ENCODE measurements at regions not wholly inside any gene's neighbourhood (a gene's known extent, or its start where the extent isn't known, plus 50 kb on each side); places are given as distances from the start of the nearest gene placed in this dataset.

DNA sequence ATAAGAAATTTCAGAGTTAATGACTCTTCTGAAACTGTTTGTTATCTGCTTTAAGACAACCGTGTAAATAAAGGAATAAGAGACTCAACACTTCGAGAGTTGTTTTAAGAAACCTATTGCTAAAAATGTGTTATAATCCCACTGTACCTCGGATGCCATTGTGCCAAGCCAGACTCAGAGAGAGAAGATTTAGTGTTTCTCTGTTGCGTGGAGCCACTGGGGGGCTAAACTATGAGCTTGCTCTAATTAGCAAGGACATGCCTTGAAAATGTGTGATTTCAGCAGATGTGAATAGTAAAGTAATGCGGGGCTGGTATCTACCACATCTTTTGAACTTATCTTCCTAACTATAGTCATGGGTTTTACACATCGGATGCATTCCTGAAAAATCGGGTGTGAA is 56.2 kb upstream of the TARBP1 start:
- Histone ChIP-seq H2AK5ac (ENCODE audit: low read depth, low read length) (no peak overlapping the region; the same call in 1 of the 2 replicates), H3K18ac (ENCODE audit: low read depth, low read length) (peak overlapping the region; percentile 32; the same call in 1 of the 2 replicates), H3K14ac (replicated peaks; ENCODE audit: low read depth, low read length) (peak overlapping the region; percentile 61; the same call in 1 of the 2 replicates), H4K5ac (ENCODE audit: low read depth, low read length) (0 out of 2 replicates have a peak overlapping the region, but pooled peaks have one; percentile 19), H3K4me1 (ENCODE audit: control insufficient read depth, insufficient read depth, low read length) (peaks cover 36% of the 10 kb centered on the region), H2BK5ac (ENCODE audit: low read depth, low read length, poor library complexity, severe bottlenecking) (no peak overlapping the region), H3K27ac (ENCODE audit: insufficient read depth, low read length) (peak overlapping the region; percentile 70; the same call in 1 of the 2 replicates), H2AK9ac (replicated peaks; ENCODE audit: low read depth, low read length, poor library complexity) (no peak overlapping the region), H3K27me3 (ENCODE audit: control insufficient read depth, insufficient read depth, low read length) (no peaks in the 10 kb centered on the region; the same call in 1 of the 2 replicates), H3K79me1 (ENCODE audit: low read depth in 1 of 2, low read length in 2 of 2) (peaks cover 0 to 4% of the 10 kb centered on the region in 2 experiments; a peak in 1 of 4 replicates), H4K91ac (ENCODE audit: insufficient read depth, low read depth, low read length) (peak overlapping the region; percentile 23; the same call in 1 of the 2 replicates), H2BK15ac (ENCODE audit: low read depth, low read length) (no peak overlapping the region), H4K20me1 (ENCODE audit: insufficient read depth, low read length) (no peaks in the 10 kb centered on the region), H3K9ac (ENCODE audit: low read depth, low read length) (no peak overlapping the region), H3K9me1 (ENCODE audit: insufficient read depth, low read length) (peaks cover 10% of the 10 kb centered on the region), H3K4me2 (ENCODE audit: low read depth, low read length) (no peak overlapping the region), H4K8ac (ENCODE audit: low read depth in 2 of 2, low read length in 2 of 2) (peak overlapping the region in 1 of 2 experiments; percentile 11; a peak in 1 of 4 replicates), H3K56ac (ENCODE audit: extremely low read depth, insufficient read depth, low read length) (no peak overlapping the region), H3K4ac (ENCODE audit: low read depth, low read length) (peak overlapping the region; percentile 58; the same call in 1 of the 2 replicates), H3K4me3 (ENCODE audit: insufficient read depth, low read depth, low read length) (no peak overlapping the region), H2BK120ac (ENCODE audit: low read depth, low read length) (peak overlapping the region; percentile 18), H3K23ac (ENCODE audit: low read depth, low read length) (no peak overlapping the region; the same call in 1 of the 2 replicates), H3K36me3 (ENCODE audit: control insufficient read depth, insufficient read depth, low read length) (no peaks in the 10 kb centered on the region), H2AFZ (replicated peaks; ENCODE audit: low read length, poor library complexity) (no peak overlapping the region), H3K9me3 (ENCODE audit: control insufficient read depth, insufficient read depth, low read length) (no peaks in the 10 kb centered on the region), H2BK20ac (ENCODE audit: low read depth, low read length) (peak overlapping the region; percentile 46; the same call in 1 of the 2 replicates)
- no peak for TF ChIP-seq POLR2A (IDR thresholded peaks at IDR 0.05; ENCODE audit: low read depth, low read length)
- no peak for TF ChIP-seq CHD1 (IDR thresholded peaks at IDR 0.05; ENCODE audit: low read depth, low read length)
- TF ChIP-seq MXI1 (IDR thresholded peaks at IDR 0.05; ENCODE audit: borderline replicate concordance, low read depth, low read length) = no peak
- no peak for TF ChIP-seq USF2 (IDR thresholded peaks at IDR 0.05; ENCODE audit: low read depth, low read length)
- no peak for TF ChIP-seq BHLHE40 (IDR thresholded peaks at IDR 0.05; ENCODE audit: low read depth, low read length)
- no peak for TF ChIP-seq ELK1 (IDR thresholded peaks at IDR 0.05; ENCODE audit: borderline replicate concordance, low read depth, low read length)
- no peak for TF ChIP-seq MAFK (IDR thresholded peaks at IDR 0.05; ENCODE audit: low read depth, low read length)
- no peak for TF ChIP-seq RCOR1 (IDR thresholded peaks at IDR 0.05; ENCODE audit: insufficient replicate concordance, low read length)
- TF ChIP-seq MAZ (IDR thresholded peaks at IDR 0.05; ENCODE audit: borderline replicate concordance, low read depth, low read length) = no peak
- TF ChIP-seq CEBPB (IDR thresholded peaks at IDR 0.05; ENCODE audit: low read depth, low read length) = no peak
- no peak for TF ChIP-seq CTCF (conservative IDR thresholded peaks at IDR 0.05; ENCODE audit: low read depth, low read length)
- no peak for TF ChIP-seq NFE2L2 (IDR thresholded peaks at IDR 0.05; ENCODE audit: low read depth, low read length)
- no peak for TF ChIP-seq FOS (IDR thresholded peaks at IDR 0.05; ENCODE audit: low read depth, low read length)
- no peak for TF ChIP-seq RAD21 (IDR thresholded peaks at IDR 0.05; ENCODE audit: low read length)
- no peak for TF ChIP-seq RFX5 (IDR thresholded peaks at IDR 0.05; ENCODE audit: low read depth, low read length)
- no peak for TF ChIP-seq SMC3 (IDR thresholded peaks at IDR 0.05; ENCODE audit: low read depth, low read length)
- dilution Hi-C loops (cut with HindIII; ENCODE audit: low sequenced_read_pairs, unreplicated experiment) (no loop called here), intact Hi-C loops (cut with micrococcal nuclease) (no loop called here), in situ Hi-C loops (cut with MboI; ENCODE audit: low sequenced_read_pairs) (no loop called here)
- DNase-seq (no peak), ATAC-seq (ENCODE audit: low read depth) (no peak)
- 66% methylated on average over 2 of the region's 7 CpGs; no CpG with 5 or more reads in 1 of the 2 experiments for WGBS, 2 experiments (ENCODE audit: extremely low coverage in 2 of 2, insufficient read length in 1 of 2)
- BruUV-seq (replicated peaks) = no TSS peak
- ChIA-PET CTCF (no interaction called here), POLR2A (ENCODE audit: unreplicated experiment) (no interaction called here)

All from IMR-90 (cell line).